Trophoblast cell (in vitro differentiated cells and primary cell): ENCODE measurements at regions not wholly inside any gene's neighbourhood (a gene's known extent, or its start where the extent isn't known, plus 50 kb on each side); places are given as distances from the start of the nearest gene placed in this dataset.

ENCODE experiments used
- DNase-seq, 2 donors: peaks; one replicate each; pipeline ENCODE4 v3.0.0-alpha.2; 2016
- H2AFZ ChIP-seq: 2 replicates; pipeline ENCODE4 v1.6.1; 2013; ENCODE audit warnings: low read length, moderate library complexity, mild to moderate bottlenecking; ENCODE audit not compliant: insufficient read depth, poor library complexity
- H2AK5ac ChIP-seq: 2 replicates; pipeline ENCODE4 v1.6.1; 2013; ENCODE audit warnings: mild to moderate bottlenecking, low read length
- H2BK120ac ChIP-seq: 2 replicates; pipeline ENCODE4 v1.6.1; 2013; ENCODE audit warnings: low read length, mild to moderate bottlenecking, moderate library complexity; ENCODE audit not compliant: insufficient read depth, poor library complexity
- H2BK12ac ChIP-seq: 2 replicates; pipeline ENCODE4 v1.6.1; 2013; ENCODE audit warnings: mild to moderate bottlenecking, low read length, moderate library complexity
- H2BK5ac ChIP-seq: 2 replicates; pipeline ENCODE4 v1.6.1; 2013; ENCODE audit warnings: low read length, low read depth, moderate library complexity, mild to moderate bottlenecking; ENCODE audit not compliant: poor library complexity
- H3K14ac ChIP-seq: 2 replicates; pipeline ENCODE4 v1.6.1; 2013; ENCODE audit warnings: mild to moderate bottlenecking, low read length
- H3K18ac ChIP-seq: 2 replicates; pipeline ENCODE4 v1.6.1; 2013; ENCODE audit warnings: mild to moderate bottlenecking, low read length
- H3K23ac ChIP-seq: 2 replicates; pipeline ENCODE4 v1.6.1; 2013; ENCODE audit warnings: low read length
- H3K27ac ChIP-seq: 2 replicates; pipeline ENCODE4 v1.5.1; 2013; ENCODE audit warnings: low read depth, mild to moderate bottlenecking, inconsistent platforms, low read length, moderate library complexity
- H3K27me3 ChIP-seq: 2 replicates; pipeline ENCODE4 v1.6.1; 2013; ENCODE audit warnings: inconsistent platforms, mild to moderate bottlenecking, low read length, moderate library complexity; ENCODE audit not compliant: insufficient read depth
- H3K36me3 ChIP-seq, 2 experiments: 1 replicate in 1 of 2; 2 replicates in 1 of 2; pipeline ENCODE4 v1.6.1; 2013; ENCODE audit warnings: low read length in 2 of 2, mild to moderate bottlenecking in 2 of 2, moderate library complexity in 1 of 2; ENCODE audit not compliant: insufficient read depth in 2 of 2, control insufficient read depth in 1 of 2
- H3K4ac ChIP-seq: 2 replicates; pipeline ENCODE4 v1.6.1; 2013; ENCODE audit warnings: low read depth, mild to moderate bottlenecking, low read length, moderate library complexity
- H3K4me1 ChIP-seq, 2 experiments: 1 replicate in 1 of 2; 2 replicates in 1 of 2; pipeline ENCODE4 v1.6.1; 2013; ENCODE audit warnings: low read length in 2 of 2, mild to moderate bottlenecking in 2 of 2, moderate library complexity in 1 of 2; ENCODE audit not compliant: insufficient read depth in 2 of 2, control insufficient read depth in 1 of 2
- H3K4me2 ChIP-seq: 2 replicates; pipeline ENCODE4 v1.6.1; 2013; ENCODE audit warnings: inconsistent platforms, mild to moderate bottlenecking, low read length, moderate library complexity
- H3K4me3 ChIP-seq: 2 replicates; pipeline ENCODE4 v1.5.1; 2013; ENCODE audit warnings: mild to moderate bottlenecking, low read depth, low read length, inconsistent platforms
- H3K79me1 ChIP-seq: one replicate; pipeline ENCODE4 v1.6.1; 2013; ENCODE audit warnings: low read length
- H3K79me2 ChIP-seq: 2 replicates; pipeline ENCODE4 v1.6.1; 2013; ENCODE audit warnings: low read length, mild to moderate bottlenecking; ENCODE audit not compliant: control insufficient read depth, insufficient read depth, poor library complexity
- H3K9ac ChIP-seq: 2 replicates; pipeline ENCODE4 v1.6.1; 2013; ENCODE audit warnings: mild to moderate bottlenecking, low read length
- H3K9me3 ChIP-seq: 2 replicates; pipeline ENCODE4 v1.6.1; 2013; ENCODE audit warnings: low read depth, mild to moderate bottlenecking, control low read depth, inconsistent platforms, low read length; ENCODE audit not compliant: insufficient read depth
- H4K12ac ChIP-seq: 2 replicates; pipeline ENCODE4 v1.6.1; 2013; ENCODE audit warnings: low read depth, mild to moderate bottlenecking, low read length, moderate library complexity
- H4K8ac ChIP-seq: 2 replicates; pipeline ENCODE4 v1.6.1; 2013; ENCODE audit warnings: low read depth, mild to moderate bottlenecking, low read length, moderate library complexity
- H4K91ac ChIP-seq: one replicate; pipeline ENCODE4 v1.6.1; 2013; ENCODE audit warnings: low read depth, mild to moderate bottlenecking, low read length, moderate library complexity
- WGBS: extraction: QIAGEN DNeasy Blood & Tissue Kit; methylation state at CpG from one replicate; pipeline ENCODE4 v1.1.7; 2013; ENCODE audit warnings: missing lambda C conversion rate; ENCODE audit not compliant: insufficient read length, insufficient coverage; ENCODE audit errors: extremely low coverage; 5-methylcytosine and 5-hydroxymethylcytosine counted together

GRCh38 chr13:110073982-110074381, 233.0 kb downstream of the COL4A1 start:
- no peak overlapping the region for H4K91ac ChIP-seq
- no peak overlapping the region for H2AK5ac ChIP-seq
- H3K18ac ChIP-seq = no peak overlapping the region
- H3K9ac ChIP-seq = no peak overlapping the region
- H3K36me3 ChIP-seq = no peaks in the 10 kb centered on the region
- H3K4me2 ChIP-seq = no peak overlapping the region
- H3K79me2 ChIP-seq = no peaks in the 10 kb centered on the region
- H2BK5ac ChIP-seq = no peak overlapping the region
- H3K9me3 ChIP-seq = no peaks in the 10 kb centered on the region
- no peaks in the 10 kb centered on the region for H3K4me1 ChIP-seq
- H4K8ac ChIP-seq = no peak overlapping the region
- H3K79me1 ChIP-seq = no peaks in the 10 kb centered on the region
- H2BK12ac ChIP-seq = no peak overlapping the region
- H3K4ac ChIP-seq = no peak overlapping the region
- H3K14ac ChIP-seq = no peak overlapping the region
- H3K23ac ChIP-seq = no peak overlapping the region
- no peak overlapping the region for H3K4me3 ChIP-seq
- H3K27ac ChIP-seq = no peak overlapping the region
- no CpG with 5 or more reads among the region's 6 CpGs for WGBS
- no peak overlapping the region for H2AFZ ChIP-seq
- DNase-seq = peak in 1 of 2 donors; percentile 13
- H3K27me3 ChIP-seq = no peaks in the 10 kb centered on the region
- H4K12ac ChIP-seq = no peak overlapping the region
- H2BK120ac ChIP-seq = no peak overlapping the region

- H2BK120ac ChIP-seq = no peak overlapping the region
- H3K4me3 ChIP-seq = no peak overlapping the region
- H3K23ac ChIP-seq = no peak overlapping the region
- no peak overlapping the region for H3K14ac ChIP-seq
- no peaks in the 10 kb centered on the region for H3K79me2 ChIP-seq
- H3K27ac ChIP-seq = no peak overlapping the region
- no peak overlapping the region for H3K4ac ChIP-seq
- no CpG with 5 or more reads among the region's 9 CpGs for WGBS
- no peak for DNase-seq
- H2AFZ ChIP-seq = no peak overlapping the region
- no peak overlapping the region for H3K4me2 ChIP-seq
- no peaks in the 10 kb centered on the region for H3K9me3 ChIP-seq
- no peaks in the 10 kb centered on the region for H3K4me1 ChIP-seq
- no peak overlapping the region for H2AK5ac ChIP-seq
- no peaks in the 10 kb centered on the region for H3K79me1 ChIP-seq
- H3K27me3 ChIP-seq = no peaks in the 10 kb centered on the region
- no peak overlapping the region for H3K18ac ChIP-seq
- no peak overlapping the region for H4K91ac ChIP-seq
- no peak overlapping the region for H4K12ac ChIP-seq
- no peak overlapping the region for H4K8ac ChIP-seq
- no peak overlapping the region for H2BK5ac ChIP-seq
- H2BK12ac ChIP-seq = no peak overlapping the region
- no peak overlapping the region for H3K9ac ChIP-seq
- H3K36me3 ChIP-seq = no peaks in the 10 kb centered on the region
These were observed 236.3 kb downstream of the COL4A1 start for GRCh38 chr13:110070511-110071120.

- H3K4me3 ChIP-seq = no peak overlapping the region
- H3K4me2 ChIP-seq = no peak overlapping the region
These were observed 236.9 kb downstream of the COL4A1 start for GRCh38 chr13:110070046-110070445.

GRCh38 chr13:110068176-110068473, 238.8 kb downstream of the COL4A1 start:
- Histone ChIP-seq H3K14ac (no peak overlapping the region), H3K4ac (no peak overlapping the region), H3K18ac (no peak overlapping the region), H4K12ac (no peak overlapping the region), H3K79me1 (no peaks in the 10 kb centered on the region), H2BK5ac (no peak overlapping the region), H2AFZ (no peak overlapping the region), H3K4me2 (no peak overlapping the region), H3K4me3 (no peak overlapping the region), H3K27me3 (no peaks in the 10 kb centered on the region), H3K23ac (no peak overlapping the region), H2BK120ac (no peak overlapping the region), H3K4me1 (no peaks in the 10 kb centered on the region), H4K8ac (no peak overlapping the region), H3K79me2 (no peaks in the 10 kb centered on the region), H3K9ac (no peak overlapping the region), H4K91ac (no peak overlapping the region), H3K9me3 (no peaks in the 10 kb centered on the region), H3K27ac (no peak overlapping the region), H2BK12ac (no peak overlapping the region), H3K36me3 (no peaks in the 10 kb centered on the region), H2AK5ac (no peak overlapping the region)
- no CpG with 5 or more reads among the region's 3 CpGs for WGBS
- DNase-seq = no peak

More at GRCh38 chr13:110070046-110070445, 236.9 kb downstream of the COL4A1 start:
- no peaks in the 10 kb centered on the region for H3K36me3 ChIP-seq
- no peaks in the 10 kb centered on the region for H3K79me1 ChIP-seq
- H3K14ac ChIP-seq = no peak overlapping the region
- no peak overlapping the region for H2AFZ ChIP-seq
- no peak overlapping the region for H3K9ac ChIP-seq
- H3K4me1 ChIP-seq = no peaks in the 10 kb centered on the region
- no peak overlapping the region for H2BK12ac ChIP-seq
- no peaks in the 10 kb centered on the region for H3K79me2 ChIP-seq
- no peak for DNase-seq
- no peak overlapping the region for H3K4ac ChIP-seq
- no peak overlapping the region for H4K12ac ChIP-seq
- H2AK5ac ChIP-seq = no peak overlapping the region
- no CpG with 5 or more reads among the region's 4 CpGs for WGBS
- no peak overlapping the region for H4K91ac ChIP-seq
- no peak overlapping the region for H3K27ac ChIP-seq
- H3K9me3 ChIP-seq = no peaks in the 10 kb centered on the region
- H3K18ac ChIP-seq = no peak overlapping the region
- no peak overlapping the region for H3K23ac ChIP-seq
- no peak overlapping the region for H4K8ac ChIP-seq
- H3K27me3 ChIP-seq = no peaks in the 10 kb centered on the region
- no peak overlapping the region for H2BK5ac ChIP-seq
- H2BK120ac ChIP-seq = no peak overlapping the region
